B cell (primary cell): ENCODE measurements at regions not wholly inside any gene's neighbourhood (a gene's known extent, or its start where the extent isn't known, plus 50 kb on each side); places are given as distances from the start of the nearest gene placed in this dataset.

ENCODE experiments used
- CTCF ChIP-seq: fragments of 200-600 bp; IDR thresholded peaks from one replicate; pipeline ENCODE4 v1.8.0; 2022; ENCODE audit warnings: antibody characterized with exemption, mild to moderate bottlenecking
- EZH2 ChIP-seq: IDR thresholded peaks from 2 replicates; pipeline ENCODE4 v1.6.1; 2012; ENCODE audit warnings: borderline replicate concordance, low read depth, mild to moderate bottlenecking, moderate library complexity, low read length; ENCODE audit not compliant: insufficient read depth, poor library complexity, severe bottlenecking

DNA sequence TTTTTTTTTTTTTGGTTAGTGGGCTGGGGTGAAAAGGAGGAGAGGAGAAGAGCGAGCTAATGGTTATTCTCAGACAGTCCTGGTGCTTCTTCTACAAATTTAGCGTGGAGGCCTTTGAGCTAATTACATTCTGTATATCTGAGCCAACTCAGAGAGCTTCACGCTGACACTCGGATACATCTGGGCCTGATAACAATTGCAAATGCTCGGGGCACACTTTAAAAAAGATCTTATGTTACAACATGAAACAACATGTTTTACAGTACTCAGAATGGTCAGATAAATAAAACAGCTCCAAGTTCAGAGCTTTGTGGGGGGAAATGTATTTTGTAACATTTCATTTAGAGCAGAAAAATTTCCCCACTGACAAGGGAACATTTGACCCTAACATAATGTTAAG, 966.9 kb upstream of the NR2F2 start:
- TF ChIP-seq CTCF (no peak), EZH2 (no peak)
